Endothelial cell of hepatic sinusoid (primary cell): ENCODE measurements at regions not wholly inside any gene's neighbourhood (a gene's known extent, or its start where the extent isn't known, plus 50 kb on each side); places are given as distances from the start of the nearest gene placed in this dataset.
"Not testable (repeated sequence)": the region's sequence is repeated elsewhere in the genome, so short reads cannot be mapped to it uniquely, and the experiment has no call there.

ENCODE experiments used
- in situ Hi-C: cut with HindIII; loops from 2 replicates; pipeline ENCODE4 v1.10.0; 2017; ENCODE audit warnings: low sequenced_read_pairs

DNA sequence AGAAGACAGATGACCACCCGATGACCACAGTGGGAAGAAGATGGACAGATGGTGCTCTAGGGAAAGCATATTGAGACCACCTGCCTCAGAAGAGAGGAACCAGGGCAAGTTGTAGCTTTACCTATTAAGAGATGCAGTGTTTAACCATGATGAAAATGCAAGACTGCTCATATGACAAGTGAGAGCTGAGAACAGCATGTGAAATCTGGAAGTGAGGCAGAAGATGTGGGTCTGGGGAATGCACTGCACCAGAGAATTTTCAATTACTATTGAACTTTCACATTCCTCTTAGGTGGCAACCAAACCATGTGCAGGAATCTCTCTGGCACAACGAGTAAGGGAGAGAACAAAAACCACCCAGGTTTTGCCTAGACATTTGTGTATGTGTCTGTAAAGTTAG, 184.8 kb upstream of the CRIM1 start:
- in situ Hi-C loops: no loop called here

DNA sequence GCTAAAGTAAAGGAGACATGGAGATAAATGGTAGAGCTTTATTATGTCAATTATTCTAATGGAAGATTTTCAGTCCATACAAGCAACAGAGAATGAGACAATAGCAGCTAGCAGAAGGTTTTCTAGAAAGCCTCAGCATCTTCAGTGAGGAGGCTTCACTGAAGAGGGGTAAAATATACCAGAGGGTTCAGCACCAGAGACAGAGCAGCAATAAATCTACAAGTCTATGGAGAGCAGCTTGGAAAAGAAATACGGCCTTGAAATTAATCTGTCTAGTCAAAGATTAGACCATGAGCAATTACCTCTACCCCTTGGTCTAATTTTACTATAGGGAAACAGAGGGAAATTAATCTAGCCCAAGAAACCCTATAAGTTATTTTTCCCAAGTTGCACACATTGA, 185.7 kb upstream of the CRIM1 start:
- in situ Hi-C loops: loop anchor here (5.0 kb wide), 1 partner anchor 72 kb away; no protein-coding TSS in a partner anchor

DNA sequence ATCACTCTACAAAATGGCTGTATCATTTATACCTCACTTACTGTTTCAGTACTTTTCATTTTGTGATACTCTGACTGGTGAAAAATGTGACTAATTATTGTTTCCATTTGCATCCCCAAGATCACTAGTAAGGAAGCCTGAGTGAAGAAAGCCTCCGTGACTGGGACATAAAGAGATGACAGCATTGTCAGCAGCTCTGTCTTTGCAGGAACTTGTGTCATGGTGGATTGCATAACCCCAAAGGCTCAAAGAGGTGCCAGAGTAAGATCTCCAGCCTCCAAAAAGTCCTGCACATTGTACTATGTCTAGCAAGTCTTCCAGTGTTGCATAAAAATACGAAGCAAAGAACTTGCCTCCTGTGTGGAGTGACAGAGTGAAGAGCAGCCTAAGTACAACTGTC, 187.5 kb upstream of the CRIM1 start:
- in situ Hi-C loops: loop anchor here (5.0 kb wide), 1 partner anchor 74 kb away; no protein-coding TSS in a partner anchor

GRCh38 chr2:36165132-36165531, 190.4 kb upstream of the CRIM1 start:
- in situ Hi-C loops: loop anchor here (5.0 kb wide), 1 partner anchor 77 kb away; no protein-coding TSS in a partner anchor

DNA sequence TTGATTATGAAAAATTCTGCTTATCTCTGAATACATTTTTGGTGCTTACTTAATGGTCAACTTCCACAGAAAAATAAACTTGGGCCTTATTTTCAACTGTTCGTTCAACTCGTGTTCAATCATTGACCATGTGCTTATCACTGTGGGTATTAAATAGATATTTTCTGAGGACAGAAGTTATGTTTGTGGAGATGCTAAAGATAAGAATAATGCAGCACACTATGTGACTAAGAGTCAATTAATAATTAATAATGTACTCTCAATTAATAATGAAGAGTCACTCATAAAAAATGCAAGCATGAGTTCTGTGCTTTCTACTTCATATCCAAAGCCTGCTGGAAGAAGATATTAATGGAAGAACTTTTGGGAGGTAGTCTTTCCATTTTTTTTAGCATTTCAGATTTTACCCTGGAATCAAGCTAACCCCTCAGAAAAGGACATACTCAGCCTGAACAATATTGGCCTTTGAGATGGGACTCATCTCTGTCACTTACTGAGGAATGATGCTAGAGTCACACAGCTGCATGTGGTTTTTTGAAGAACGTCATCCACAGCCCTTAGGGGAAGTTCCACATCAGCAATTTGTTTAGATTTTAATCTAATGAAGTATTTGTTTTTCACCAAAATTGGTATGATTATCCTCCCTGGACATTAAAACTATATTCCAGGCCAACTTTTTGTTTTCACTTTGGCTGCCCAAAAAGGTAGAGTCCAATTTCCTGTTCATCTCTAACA, 191.9 kb upstream of the CRIM1 start:
- in situ Hi-C loops: no loop called here

- in situ Hi-C loops: not testable (repeated sequence)
Observed at GRCh38 chr2:36157093-36157492, 198.5 kb upstream of the CRIM1 start.

- in situ Hi-C loops: no loop called here
Observed at GRCh38 chr2:36147670-36148390, 207.7 kb upstream of the CRIM1 start.

DNA sequence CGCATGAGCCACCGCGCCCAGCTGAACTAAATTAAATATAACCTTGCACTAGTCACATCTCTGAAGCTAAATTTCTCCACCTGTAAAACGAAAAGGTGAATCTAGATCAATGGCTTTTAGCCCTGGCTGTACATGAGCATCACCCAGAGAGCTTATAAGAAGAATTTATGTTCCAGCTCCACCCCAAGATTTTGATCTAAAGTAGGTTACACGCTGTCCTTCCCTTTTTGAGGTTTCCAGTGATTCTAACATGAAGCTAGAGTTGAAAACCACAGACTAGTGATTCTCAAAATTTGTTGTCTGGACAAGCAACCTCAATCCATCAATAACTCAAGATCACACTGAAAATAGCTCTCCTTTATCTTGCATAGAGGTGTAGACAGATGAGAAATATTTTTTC, 208.8 kb upstream of the CRIM1 start:
- in situ Hi-C loops: no loop called here

- in situ Hi-C loops: no loop called here
Observed at GRCh38 chr2:36140391-36140790, 215.2 kb upstream of the CRIM1 start.

DNA sequence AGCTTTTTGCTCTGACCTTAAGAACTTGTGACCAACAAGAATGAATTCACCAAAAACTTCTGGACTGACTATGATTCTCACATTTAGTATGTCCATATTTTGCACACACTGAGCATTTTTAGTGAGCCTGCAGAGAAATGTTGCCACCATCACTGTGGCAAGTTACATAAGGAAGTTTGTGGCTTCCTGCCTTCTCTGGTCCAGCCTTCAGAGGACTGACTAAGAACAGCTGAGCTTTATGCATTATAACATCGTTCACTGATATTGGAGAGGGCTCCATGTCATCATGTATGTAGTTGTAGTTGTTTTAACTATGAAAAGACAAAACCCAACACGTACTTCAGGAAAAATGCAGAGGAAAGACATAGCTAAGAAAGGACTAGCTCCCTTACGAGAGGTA, 218.0 kb upstream of the CRIM1 start:
- in situ Hi-C loops: no loop called here

DNA sequence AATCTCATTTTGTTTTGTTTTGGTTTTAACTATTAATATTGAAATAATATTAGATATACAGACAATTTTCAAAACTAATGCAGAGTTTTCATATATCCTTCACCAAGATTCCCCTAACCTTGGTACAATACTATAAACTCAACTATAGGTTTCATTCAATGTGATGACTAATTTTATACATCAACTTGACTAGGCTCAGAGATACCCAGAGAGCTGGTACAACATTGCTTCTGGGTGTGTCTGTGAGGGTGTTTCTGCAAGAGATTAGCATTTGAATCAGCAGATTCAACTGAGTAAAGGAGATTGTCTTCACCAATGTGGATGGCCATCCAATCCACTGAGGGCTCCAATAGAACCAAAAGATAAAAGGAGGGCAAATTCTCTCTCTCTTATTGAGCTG, 221.3 kb upstream of the CRIM1 start:
- in situ Hi-C loops: no loop called here

GRCh38 chr2:36128359-36128758, 227.2 kb upstream of the CRIM1 start:
- in situ Hi-C loops: no loop called here

DNA sequence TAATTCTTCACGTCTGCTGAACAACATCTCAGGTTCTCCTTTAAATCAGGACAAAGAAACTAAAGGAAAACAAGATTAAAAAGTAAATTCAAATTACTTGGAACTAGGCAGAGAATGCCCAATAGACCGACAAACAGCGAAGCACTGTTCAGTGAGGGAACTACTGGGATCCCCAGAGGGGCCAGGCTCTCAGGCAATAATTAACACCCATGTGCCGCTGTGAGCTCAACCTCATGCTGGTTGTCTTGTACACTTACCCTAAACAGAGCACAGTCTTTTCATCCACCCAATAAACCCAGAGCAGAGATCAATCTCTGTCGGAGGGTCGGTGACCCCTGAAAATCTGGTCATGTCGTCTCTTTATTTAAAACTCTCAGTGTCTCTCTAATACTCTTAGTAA, 229.9 kb upstream of the CRIM1 start:
- in situ Hi-C loops: no loop called here

DNA sequence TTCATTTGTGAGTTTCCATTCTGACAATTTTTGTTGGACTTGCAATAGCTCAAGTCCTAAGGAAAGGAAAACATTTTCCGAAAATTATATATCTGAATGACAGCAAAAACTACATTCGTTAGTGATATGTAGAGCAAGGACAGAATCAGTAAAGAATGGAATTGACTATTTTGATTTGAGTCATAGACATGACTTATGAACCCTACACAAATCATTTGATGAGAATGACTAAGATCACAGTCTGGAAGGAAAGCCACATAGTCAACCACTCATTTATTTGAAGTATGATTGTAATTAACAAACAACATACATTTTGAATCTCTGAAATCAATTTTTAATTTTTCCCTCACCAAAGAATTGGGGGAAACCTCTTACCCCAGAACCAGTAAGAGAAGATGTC, 231.6 kb upstream of the CRIM1 start:
- in situ Hi-C loops: no loop called here

GRCh38 chr2:36097022-36097421, 258.6 kb upstream of the CRIM1 start:
- in situ Hi-C loops: no loop called here

DNA sequence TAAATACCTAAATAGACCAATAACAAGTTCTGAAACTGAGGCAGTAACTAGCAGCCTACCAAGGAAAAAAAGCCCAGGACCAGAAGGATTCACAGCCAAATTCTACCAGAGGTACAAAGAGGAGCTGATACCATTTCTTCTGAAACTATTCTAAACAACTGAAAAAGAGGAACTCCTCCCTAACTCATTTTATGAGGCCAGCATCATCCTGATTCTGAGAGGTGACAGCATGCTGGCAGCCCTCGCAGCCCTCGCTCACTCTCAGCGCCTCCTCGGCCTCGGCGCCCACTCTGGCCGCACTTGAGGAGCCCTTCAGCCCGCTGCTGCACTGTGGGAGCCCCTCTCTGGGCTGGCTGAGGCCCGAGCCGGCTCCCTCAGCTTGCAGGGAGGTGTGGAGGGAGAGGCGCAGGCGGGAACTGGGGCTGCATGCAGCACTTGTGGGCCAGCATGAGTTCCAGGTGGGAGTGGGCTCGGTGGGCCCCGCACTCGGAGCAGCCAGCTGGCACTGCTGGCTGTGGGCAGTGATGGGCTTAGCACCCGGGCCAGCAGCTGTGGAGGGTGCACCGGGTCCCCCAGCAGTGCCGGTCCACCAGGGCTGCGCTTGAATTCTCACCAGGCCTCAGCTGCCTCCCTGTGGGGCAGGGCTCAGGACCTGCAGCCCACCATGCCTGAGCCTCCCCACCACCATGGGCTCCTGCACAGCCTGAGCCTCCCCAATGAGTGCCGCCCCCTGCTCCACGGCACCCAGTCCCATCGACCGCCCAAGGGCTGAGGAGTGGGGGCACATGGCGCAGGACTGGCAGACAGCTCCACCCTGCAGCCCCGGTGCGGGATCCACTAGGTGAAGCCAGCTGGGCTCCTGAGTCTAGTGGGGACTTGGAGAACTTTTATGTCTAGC, 263.5 kb upstream of the CRIM1 start:
- in situ Hi-C loops: not testable (repeated sequence)

DNA sequence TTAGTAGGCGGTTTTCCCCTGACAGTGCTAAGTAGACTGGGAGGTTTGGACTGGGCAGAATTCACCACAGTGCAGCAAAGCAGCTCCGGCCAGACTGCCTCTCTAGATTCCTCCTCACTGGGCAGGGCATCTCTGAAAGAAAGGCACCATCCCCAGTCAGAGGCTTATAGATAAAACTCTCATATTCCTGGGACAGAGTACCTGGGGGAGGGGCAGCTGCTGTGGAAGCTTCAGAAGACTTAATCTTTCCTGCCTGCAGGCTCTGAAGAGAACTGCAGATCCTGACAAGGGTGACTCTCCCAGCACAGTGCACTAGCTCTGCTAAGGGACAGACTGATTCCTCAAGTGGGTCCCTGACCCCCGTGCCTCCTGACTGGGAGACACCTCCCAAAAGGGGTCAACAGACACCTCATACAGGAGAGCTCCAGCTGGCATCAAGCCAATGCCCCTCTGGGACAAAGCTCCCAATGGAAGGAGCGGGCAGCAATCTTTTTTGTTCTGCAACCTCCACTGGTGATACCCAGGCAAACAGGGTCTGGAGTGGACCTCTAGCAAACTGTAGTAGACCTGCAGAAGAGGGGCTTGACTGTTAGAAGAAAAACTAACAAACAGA, 266.8 kb upstream of the CRIM1 start:
- in situ Hi-C loops: no loop called here

GRCh38 chr2:36087344-36087743, 268.2 kb upstream of the CRIM1 start:
- in situ Hi-C loops: no loop called here

DNA sequence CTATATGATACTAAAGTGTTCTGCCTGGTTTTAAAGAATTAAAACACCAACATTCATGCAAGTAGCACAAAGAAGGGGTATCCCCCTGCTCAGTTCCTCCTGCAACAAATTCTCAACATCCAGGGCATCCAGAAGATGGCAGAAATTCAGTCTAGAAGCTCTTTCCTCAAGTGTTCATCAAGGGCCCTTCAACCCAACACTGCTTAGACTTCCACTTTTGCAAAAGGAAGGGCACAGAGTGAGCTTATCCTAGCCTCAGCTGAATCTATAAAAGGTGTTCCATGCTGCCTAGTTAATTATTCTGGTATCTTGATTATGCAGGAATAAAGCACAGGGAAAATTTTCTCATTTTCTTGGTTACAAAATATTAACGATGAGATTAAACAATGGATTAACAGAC, 275.8 kb upstream of the CRIM1 start:
- in situ Hi-C loops: no loop called here

DNA sequence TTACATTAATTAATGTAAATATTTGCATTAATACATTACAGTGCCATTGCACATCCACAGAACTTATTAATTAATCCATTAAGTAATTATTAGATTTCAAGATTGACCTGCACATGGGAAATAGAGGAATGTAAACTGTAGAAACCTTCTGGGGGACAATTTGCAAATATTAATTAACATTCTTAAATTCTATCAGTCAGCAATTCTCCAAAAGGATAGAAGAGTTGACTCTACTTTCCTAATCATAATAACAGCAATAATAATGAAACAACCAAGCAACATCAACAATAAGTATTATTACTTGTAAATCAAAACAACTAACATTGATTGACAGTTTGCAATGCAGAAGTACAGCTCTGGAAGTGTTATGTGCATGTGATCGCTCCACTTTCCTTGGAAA, 281.6 kb upstream of the CRIM1 start:
- in situ Hi-C loops: no loop called here

DNA sequence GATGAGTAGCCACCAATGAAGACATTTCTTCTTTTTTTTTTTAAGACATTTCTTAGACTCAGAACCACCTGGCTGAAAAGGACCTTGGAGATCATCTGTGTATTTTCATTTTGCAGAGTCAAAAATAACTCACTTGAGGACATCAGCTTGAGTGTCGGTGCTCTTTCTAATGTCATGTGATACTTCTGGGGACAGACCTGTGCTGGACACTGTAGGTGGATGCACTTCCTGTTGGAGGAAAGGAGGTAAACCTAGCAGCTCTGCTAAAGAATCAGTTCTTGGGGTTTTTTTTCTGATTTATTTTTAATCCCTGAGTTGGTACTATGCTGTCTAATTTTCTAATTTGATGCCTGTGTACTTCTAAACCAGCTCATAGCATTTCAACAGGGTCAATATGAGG, 283.9 kb upstream of the CRIM1 start:
- in situ Hi-C loops: no loop called here
